Mucosa of descending colon (tissue), 3 donors: ENCODE measurements at regions not wholly inside any gene's neighbourhood (a gene's known extent, or its start where the extent isn't known, plus 50 kb on each side); places are given as distances from the start of the nearest gene placed in this dataset.

Experiments
- ATAC-seq: fragments of 200-7000 bp; cut with Tn5 transposase; one replicate; pipeline ENCODE4 v1.9.1; 2020; ENCODE audit warnings: mild to moderate bottlenecking, moderate library complexity
- DNase-seq, 3 donors: peaks; one replicate each; pipeline ENCODE4 v3.0.0-alpha.2; 2020
- H3K36me3 ChIP-seq: fragments of 200-600 bp; one replicate; pipeline ENCODE4 v1.8.0; 2021; ENCODE audit warnings: low read depth, mild to moderate bottlenecking
- H3K4me1 ChIP-seq: fragments of 200-600 bp; one replicate; pipeline ENCODE4 v1.8.0; 2021; ENCODE audit warnings: low read depth, mild to moderate bottlenecking
- H3K4me3 ChIP-seq: fragments of 200-600 bp; one replicate; pipeline ENCODE4 v1.8.0; 2021; ENCODE audit warnings: mild to moderate bottlenecking
- H3K9me3 ChIP-seq: fragments of 200-600 bp; one replicate; pipeline ENCODE4 v1.8.0; 2021; ENCODE audit warnings: mild to moderate bottlenecking
- intact Hi-C, 2 donors: fragments of 100-400 bp; cut with DNase I in 1 of 2; cut with micrococcal nuclease in 1 of 2; formaldehyde crosslinking; loops; one replicate each; pipeline versions ENCODE4 v1.11.0 to v1.11.1; 2022; cut with DNase I, micrococcal nuclease
- TF ChIP-seq, protein P1 (sequence below): fragments of 200-600 bp; IDR thresholded peaks from one replicate; pipeline ENCODE4 v1.8.0; 2022; ENCODE audit warnings: antibody characterized with exemption, mild to moderate bottlenecking
- donor health status: DM: no; HTN: no; CAD: no; lungs with moderate emphysema.
- donor health status: DM: no; HTN: no; CAD: no.
- donor health status: DM: no; HTN: yes; CAD: no.

DNA sequence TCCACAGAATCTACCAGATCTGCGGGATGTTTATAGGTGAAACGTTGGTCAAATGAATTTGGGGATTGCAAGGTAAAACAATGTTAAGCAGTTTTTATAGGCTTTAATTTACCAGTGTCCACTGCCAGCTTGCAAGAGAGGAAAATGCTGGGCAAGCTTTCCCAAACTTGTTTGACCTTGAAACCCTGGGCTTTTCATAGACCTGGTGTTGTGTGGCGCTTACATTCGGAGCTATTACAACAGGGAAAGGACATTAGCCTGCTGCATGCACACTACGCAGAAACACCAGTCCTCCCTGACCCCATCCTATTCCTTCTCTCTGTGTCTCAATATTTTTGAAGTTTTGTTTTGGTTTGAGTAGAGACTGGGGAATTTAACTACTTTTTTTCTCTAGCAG lies 59.6 kb upstream of the AGPS start:
- DNase-seq = no peak
- Histone ChIP-seq H3K9me3 (no peaks in the 10 kb centered on the region), H3K4me1 (peaks cover 3% of the 10 kb centered on the region), H3K4me3 (no peak overlapping the region), H3K36me3 (no peaks in the 10 kb centered on the region)
- ATAC-seq = no peak
- intact Hi-C loops = loop anchor here (2.0 to 10.0 kb wide), 4 partner anchors 70 to 171 kb away; no protein-coding TSS in a partner anchor
- TF ChIP-seq, protein P1, sequence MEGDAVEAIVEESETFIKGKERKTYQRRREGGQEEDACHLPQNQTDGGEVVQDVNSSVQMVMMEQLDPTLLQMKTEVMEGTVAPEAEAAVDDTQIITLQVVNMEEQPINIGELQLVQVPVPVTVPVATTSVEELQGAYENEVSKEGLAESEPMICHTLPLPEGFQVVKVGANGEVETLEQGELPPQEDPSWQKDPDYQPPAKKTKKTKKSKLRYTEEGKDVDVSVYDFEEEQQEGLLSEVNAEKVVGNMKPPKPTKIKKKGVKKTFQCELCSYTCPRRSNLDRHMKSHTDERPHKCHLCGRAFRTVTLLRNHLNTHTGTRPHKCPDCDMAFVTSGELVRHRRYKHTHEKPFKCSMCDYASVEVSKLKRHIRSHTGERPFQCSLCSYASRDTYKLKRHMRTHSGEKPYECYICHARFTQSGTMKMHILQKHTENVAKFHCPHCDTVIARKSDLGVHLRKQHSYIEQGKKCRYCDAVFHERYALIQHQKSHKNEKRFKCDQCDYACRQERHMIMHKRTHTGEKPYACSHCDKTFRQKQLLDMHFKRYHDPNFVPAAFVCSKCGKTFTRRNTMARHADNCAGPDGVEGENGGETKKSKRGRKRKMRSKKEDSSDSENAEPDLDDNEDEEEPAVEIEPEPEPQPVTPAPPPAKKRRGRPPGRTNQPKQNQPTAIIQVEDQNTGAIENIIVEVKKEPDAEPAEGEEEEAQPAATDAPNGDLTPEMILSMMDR = no peak

DNA sequence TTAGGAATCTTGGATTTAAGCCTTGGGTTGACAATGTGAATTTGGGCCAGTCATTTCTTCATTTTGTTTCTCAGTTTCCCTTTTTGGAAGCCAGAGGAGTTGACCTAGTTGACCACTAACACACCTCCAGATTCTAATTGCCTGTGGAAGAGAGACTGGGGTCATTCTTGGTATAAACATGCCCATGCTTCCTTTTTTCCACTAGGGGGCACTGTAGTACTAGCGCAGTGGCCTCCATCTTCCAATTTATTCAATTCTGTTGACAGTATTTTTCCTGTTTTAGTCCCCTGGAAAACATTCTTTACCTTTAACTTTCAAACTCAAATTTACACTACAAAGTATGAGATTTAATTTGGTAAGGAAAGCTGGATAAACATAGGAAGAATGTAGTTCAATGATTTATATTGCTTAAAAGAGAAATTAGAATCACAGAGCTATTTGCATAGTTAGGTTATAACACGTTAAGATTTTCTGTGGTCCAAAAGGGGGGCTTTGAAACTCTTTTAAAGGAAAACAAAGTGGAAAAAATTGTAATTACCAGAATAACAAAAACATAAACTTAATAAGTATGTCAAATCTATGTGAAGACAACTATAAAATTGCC lies 57.5 kb upstream of the AGPS start:
- Histone ChIP-seq H3K4me3 (no peak overlapping the region), H3K36me3 (no peaks in the 10 kb centered on the region), H3K9me3 (no peaks in the 10 kb centered on the region), H3K4me1 (peaks cover 3% of the 10 kb centered on the region)
- intact Hi-C loops = loop anchor here (5.0 to 10.0 kb wide), 4 partner anchors 77 to 173 kb away; no protein-coding TSS in a partner anchor
- ATAC-seq = peak; percentile 79
- peak in 1 of 3 donors; percentile 44 for DNase-seq
- TF ChIP-seq, protein P1 = peak; percentile 79

GRCh38 chr2:177335917-177336450 lies 56.6 kb upstream of the AGPS start:
- Histone ChIP-seq H3K4me3 (no peak overlapping the region), H3K36me3 (no peaks in the 10 kb centered on the region), H3K9me3 (no peaks in the 10 kb centered on the region), H3K4me1 (peaks cover 3% of the 10 kb centered on the region)
- DNase-seq (no peak), ATAC-seq (no peak)
- intact Hi-C loops = loop anchor here (5.0 to 10.0 kb wide), 3 partner anchors 76 to 171 kb away; no protein-coding TSS in a partner anchor
- TF ChIP-seq, protein P1 = no peak

DNA sequence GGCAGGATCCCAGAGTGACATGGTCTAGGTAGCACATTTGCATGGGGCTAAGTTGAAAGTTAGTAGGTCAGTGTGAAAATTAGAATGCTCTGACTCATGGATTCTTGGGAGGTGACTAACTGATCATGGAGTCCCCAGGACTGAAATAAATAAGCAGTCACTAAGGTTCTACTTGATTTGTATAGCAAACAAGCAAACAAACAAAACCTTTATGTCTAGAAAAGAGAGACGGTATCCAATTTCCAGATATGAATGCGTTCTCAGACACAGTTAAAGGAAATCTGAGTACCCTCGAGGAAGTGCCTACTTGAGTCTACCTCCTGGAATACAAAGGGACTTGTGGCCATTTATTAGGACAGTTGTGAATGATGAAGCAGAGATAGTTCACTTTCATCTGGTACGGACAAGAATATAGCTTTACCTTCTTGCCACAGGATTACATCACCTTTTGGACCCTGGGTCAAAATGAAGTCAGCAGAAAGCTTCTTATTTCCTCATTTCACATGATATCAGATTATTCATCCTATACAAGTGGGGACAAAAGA lies 54.3 kb upstream of the AGPS start:
- no peaks in the 10 kb centered on the region for H3K4me1 ChIP-seq
- H3K4me3 ChIP-seq = no peak overlapping the region
- no peaks in the 10 kb centered on the region for H3K36me3 ChIP-seq
- H3K9me3 ChIP-seq = no peaks in the 10 kb centered on the region
- intact Hi-C loops = loop anchor here (5.0 to 10.0 kb wide), 3 partner anchors 74 to 173 kb away; no protein-coding TSS in a partner anchor
- ATAC-seq (no peak), DNase-seq (no peak)
- TF ChIP-seq, protein P1 = no peak

DNA sequence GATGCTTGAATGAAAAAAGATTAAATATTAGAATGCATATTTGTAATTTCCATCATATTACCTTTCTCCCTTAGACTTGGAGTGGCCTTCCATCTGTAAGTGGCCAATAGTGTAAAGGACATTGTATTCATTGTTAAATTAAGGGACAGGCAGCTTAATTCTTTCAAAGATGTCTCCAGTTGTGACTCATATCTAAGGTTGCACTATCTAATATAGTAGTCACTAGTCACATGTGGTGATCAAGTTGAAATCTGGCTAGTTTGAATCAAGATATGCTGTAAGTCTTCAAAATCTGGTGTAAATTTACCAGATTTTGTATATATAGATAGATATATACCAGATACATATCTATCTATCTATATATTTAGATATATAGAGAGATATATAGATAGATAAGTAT lies 52.4 kb upstream of the AGPS start:
- TF ChIP-seq, protein P1 = no peak
- Histone ChIP-seq H3K4me1 (no peaks in the 10 kb centered on the region), H3K36me3 (no peaks in the 10 kb centered on the region), H3K9me3 (no peaks in the 10 kb centered on the region), H3K4me3 (no peak overlapping the region)
- intact Hi-C loops = loop anchor here in 1 of 2 donors (10.0 kb wide), 1 partner anchor 385 kb away; no protein-coding TSS in a partner anchor
- ATAC-seq = no peak
- no peak for DNase-seq
